Smooth muscle cell (in vitro differentiated cells): ENCODE measurements at regions not wholly inside any gene's neighbourhood (a gene's known extent, or its start where the extent isn't known, plus 50 kb on each side); places are given as distances from the start of the nearest gene placed in this dataset.

Experiments used
- DNase-seq: peaks from one replicate; lab custom pipeline; 2025; ENCODE audit not compliant: unreplicated experiment; lab: John Stamatoyannopoulos, UW
- H2AFZ ChIP-seq: fragments of 200-600 bp; sonication (generic); 2 replicates; pipeline ENCODE4 v1.6.0; 2016; ENCODE audit warnings: antibody characterized with exemption, low read depth, mild to moderate bottlenecking
- H3F3A ChIP-seq: fragments of 200-600 bp; sonication (generic); 2 replicates; pipeline ENCODE4 v1.6.0; 2017; ENCODE audit warnings: antibody characterized with exemption, low read depth
- H3K27ac ChIP-seq: fragments of 200-600 bp; sonication (generic); 2 replicates; pipeline ENCODE4 v1.5.1; 2016; ENCODE audit warnings: low read depth, mild to moderate bottlenecking
- H3K27me3 ChIP-seq: fragments of 200-600 bp; sonication (generic); 2 replicates; pipeline ENCODE4 v1.6.1; 2016; ENCODE audit warnings: low read depth, mild to moderate bottlenecking
- H3K36me3 ChIP-seq: fragments of 200-600 bp; sonication (generic); 2 replicates; pipeline ENCODE4 v1.5.1; 2016; ENCODE audit warnings: low read depth
- H3K4me1 ChIP-seq: fragments of 200-600 bp; sonication (generic); 2 replicates; pipeline ENCODE4 v1.5.1; 2016; ENCODE audit warnings: low read depth
- H3K4me2 ChIP-seq: fragments of 200-600 bp; sonication (generic); 2 replicates; pipeline ENCODE4 v1.6.0; 2016; ENCODE audit warnings: mild to moderate bottlenecking
- H3K4me3 ChIP-seq: fragments of 200-600 bp; sonication (generic); 2 replicates; pipeline ENCODE4 v1.5.1; 2016; ENCODE audit warnings: mild to moderate bottlenecking
- H3K79me2 ChIP-seq: fragments of 200-600 bp; sonication (generic); 2 replicates; pipeline ENCODE4 v1.6.0; 2016; ENCODE audit warnings: low read depth, mild to moderate bottlenecking
- H3K9ac ChIP-seq: fragments of 200-600 bp; sonication (generic); 2 replicates; pipeline ENCODE4 v1.6.0; 2016; ENCODE audit warnings: low read depth
- H3K9me3 ChIP-seq: fragments of 200-600 bp; sonication (generic); replicated peaks from 2 replicates; pipeline ENCODE4 v1.5.1; 2016; ENCODE audit warnings: low read depth
- H4K20me1 ChIP-seq: fragments of 200-600 bp; sonication (generic); 2 replicates; pipeline ENCODE4 v1.6.0; 2016; ENCODE audit warnings: low read depth
- WGBS: methylation state at CpG from one replicate; pipeline ENCODE4 v1.1.7; 2016; ENCODE audit warnings: low lambda C conversion rate; 5-methylcytosine and 5-hydroxymethylcytosine counted together
- TF ChIP-seq, protein P1 (sequence below): fragments of 200-600 bp; sonication (generic); IDR thresholded peaks from 2 replicates; pipeline ENCODE4 v1.5.1; 2017; ENCODE audit warnings: borderline replicate concordance, mild to moderate bottlenecking, antibody characterized with exemption; ENCODE audit not compliant: insufficient read depth, poor library complexity, severe bottlenecking

DNA sequence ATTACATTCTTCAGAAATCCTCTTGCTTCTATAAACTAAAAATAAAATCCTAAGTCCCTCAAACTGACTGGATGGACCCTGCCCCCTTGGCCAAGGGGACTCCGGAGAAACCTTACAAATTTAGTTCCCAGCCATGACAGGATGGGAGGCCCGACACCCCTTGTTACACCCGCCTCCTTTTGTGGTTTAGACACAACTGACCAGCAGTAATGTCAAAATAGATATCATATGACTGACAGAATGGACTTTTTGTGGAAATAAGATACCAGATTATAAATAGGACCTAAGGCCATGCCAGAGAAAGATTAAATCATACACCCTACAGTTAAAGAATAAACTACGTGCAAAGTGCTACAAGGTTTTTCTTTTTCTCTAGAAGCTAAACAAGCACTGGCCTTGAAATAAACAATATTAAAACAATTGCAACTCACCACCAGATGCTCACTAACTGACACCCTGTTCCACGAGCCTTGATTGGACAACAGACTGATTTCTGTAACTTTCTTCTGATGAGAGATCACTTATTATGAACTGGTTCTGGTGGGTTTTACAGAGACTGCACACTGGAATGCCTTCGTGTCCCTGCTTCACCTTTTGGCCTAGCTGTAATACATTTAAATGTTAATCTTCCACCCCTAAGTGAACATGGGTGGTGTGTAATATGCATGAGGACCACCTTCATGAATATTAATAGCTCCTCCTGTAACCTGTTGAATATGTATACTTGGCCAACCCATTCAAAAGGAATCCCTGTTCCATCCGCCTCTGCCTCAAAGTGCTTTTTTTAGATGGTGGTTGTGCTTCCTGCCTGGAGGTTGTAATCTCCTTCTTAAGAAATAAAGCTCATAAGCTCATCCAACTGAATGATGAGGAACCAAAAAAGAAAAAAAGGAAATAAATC is 99.6 kb downstream of the ODF2L start:
- Histone ChIP-seq H3K4me1 (no peaks in the 10 kb centered on the region), H3K9me3 (no peaks in the 10 kb centered on the region), H3K36me3 (no peaks in the 10 kb centered on the region), H3K27me3 (no peaks in the 10 kb centered on the region), H3K27ac (no peak overlapping the region), H3K79me2 (no peaks in the 10 kb centered on the region), H4K20me1 (no peaks in the 10 kb centered on the region), H3F3A (no peaks in the 10 kb centered on the region), H3K9ac (no peak overlapping the region), H3K4me2 (no peak overlapping the region), H3K4me3 (no peak overlapping the region), H2AFZ (no peak overlapping the region)
- TF ChIP-seq, protein P1, sequence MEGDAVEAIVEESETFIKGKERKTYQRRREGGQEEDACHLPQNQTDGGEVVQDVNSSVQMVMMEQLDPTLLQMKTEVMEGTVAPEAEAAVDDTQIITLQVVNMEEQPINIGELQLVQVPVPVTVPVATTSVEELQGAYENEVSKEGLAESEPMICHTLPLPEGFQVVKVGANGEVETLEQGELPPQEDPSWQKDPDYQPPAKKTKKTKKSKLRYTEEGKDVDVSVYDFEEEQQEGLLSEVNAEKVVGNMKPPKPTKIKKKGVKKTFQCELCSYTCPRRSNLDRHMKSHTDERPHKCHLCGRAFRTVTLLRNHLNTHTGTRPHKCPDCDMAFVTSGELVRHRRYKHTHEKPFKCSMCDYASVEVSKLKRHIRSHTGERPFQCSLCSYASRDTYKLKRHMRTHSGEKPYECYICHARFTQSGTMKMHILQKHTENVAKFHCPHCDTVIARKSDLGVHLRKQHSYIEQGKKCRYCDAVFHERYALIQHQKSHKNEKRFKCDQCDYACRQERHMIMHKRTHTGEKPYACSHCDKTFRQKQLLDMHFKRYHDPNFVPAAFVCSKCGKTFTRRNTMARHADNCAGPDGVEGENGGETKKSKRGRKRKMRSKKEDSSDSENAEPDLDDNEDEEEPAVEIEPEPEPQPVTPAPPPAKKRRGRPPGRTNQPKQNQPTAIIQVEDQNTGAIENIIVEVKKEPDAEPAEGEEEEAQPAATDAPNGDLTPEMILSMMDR, result no peak
- no peak for DNase-seq
- 88% methylated on average over 7 of the region's 7 CpGs for WGBS

DNA sequence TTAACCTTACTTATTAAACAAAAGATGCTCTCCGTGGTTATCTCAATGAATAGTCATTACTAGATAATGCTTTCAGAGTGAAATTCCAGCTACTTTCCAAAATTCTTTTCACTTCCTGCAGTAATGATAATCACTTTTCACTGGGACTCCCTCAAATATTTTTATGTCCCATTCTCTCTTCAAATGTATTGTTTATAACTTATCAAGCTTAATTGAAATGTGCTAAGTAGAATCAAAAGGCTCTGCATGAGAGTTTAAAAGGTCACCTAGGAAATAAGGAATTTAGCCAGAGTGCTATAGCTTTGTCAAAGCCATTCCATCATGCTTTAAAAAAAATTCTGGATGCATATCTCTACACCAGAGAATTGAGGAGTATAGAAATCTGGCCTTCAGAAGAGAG is 106.4 kb downstream of the ODF2L start:
- Histone ChIP-seq H3K36me3 (no peaks in the 10 kb centered on the region), H3K9me3 (no peaks in the 10 kb centered on the region), H3K4me3 (no peak overlapping the region), H3K79me2 (no peaks in the 10 kb centered on the region), H3K27ac (no peak overlapping the region), H3F3A (no peaks in the 10 kb centered on the region), H3K4me1 (no peaks in the 10 kb centered on the region), H4K20me1 (no peaks in the 10 kb centered on the region), H3K9ac (no peak overlapping the region), H3K27me3 (no peaks in the 10 kb centered on the region), H2AFZ (no peak overlapping the region), H3K4me2 (no peak overlapping the region)
- TF ChIP-seq, protein P1, result no peak
- no peak for DNase-seq
- WGBS, result 82% methylated on average over 1 of the region's 1 CpG

DNA sequence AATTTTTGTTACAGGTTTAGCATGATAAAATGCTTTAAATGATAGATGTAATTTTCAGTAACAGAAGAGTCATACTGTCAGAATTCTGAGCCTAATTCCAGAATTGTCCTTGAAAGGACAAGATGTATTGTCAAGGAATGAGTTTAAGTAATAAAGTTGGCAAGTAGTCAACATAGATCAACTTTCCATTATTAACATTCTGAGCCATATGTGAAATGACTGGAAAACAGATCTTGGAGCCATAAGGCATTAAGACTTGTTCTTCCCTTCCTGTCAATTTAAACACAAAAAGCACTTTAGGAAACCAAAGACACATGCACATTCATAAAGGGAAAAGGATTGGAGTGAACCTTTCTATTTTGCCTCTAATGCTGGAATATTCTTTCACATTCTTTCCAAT is 107.0 kb downstream of the ODF2L start:
- no peaks in the 10 kb centered on the region for H3K27me3 ChIP-seq
- no peak for DNase-seq
- H3K9ac ChIP-seq, result no peak overlapping the region
- no peak overlapping the region for H3K4me2 ChIP-seq
- no peaks in the 10 kb centered on the region for H3F3A ChIP-seq
- no peaks in the 10 kb centered on the region for H3K79me2 ChIP-seq
- H3K9me3 ChIP-seq, result no peaks in the 10 kb centered on the region
- no peaks in the 10 kb centered on the region for H3K36me3 ChIP-seq
- no peak overlapping the region for H3K4me3 ChIP-seq
- TF ChIP-seq, protein P1, result no peak
- no peaks in the 10 kb centered on the region for H3K4me1 ChIP-seq
- no peaks in the 10 kb centered on the region for H4K20me1 ChIP-seq
- H2AFZ ChIP-seq, result no peak overlapping the region
- no peak overlapping the region for H3K27ac ChIP-seq
